C4-2B (cell line): ENCODE measurements at regions not wholly inside any gene's neighbourhood (a gene's known extent, or its start where the extent isn't known, plus 50 kb on each side); places are given as distances from the start of the nearest gene placed in this dataset.

Experiments used
- H3K27ac ChIP-seq: fragments of 450-650 bp; 2 replicates; pipeline ENCODE4 v1.5.1; 2017
- ZFX ChIP-seq: fragments of 450-650 bp; IDR thresholded peaks from 2 replicates; pipeline ENCODE4 v1.6.1; 2017
- TF ChIP-seq, protein P1 (sequence below): fragments of 450-650 bp; conservative IDR thresholded peaks from 2 replicates; pipeline ENCODE4 v1.5.1; 2017; ENCODE audit warnings: mild to moderate bottlenecking

DNA sequence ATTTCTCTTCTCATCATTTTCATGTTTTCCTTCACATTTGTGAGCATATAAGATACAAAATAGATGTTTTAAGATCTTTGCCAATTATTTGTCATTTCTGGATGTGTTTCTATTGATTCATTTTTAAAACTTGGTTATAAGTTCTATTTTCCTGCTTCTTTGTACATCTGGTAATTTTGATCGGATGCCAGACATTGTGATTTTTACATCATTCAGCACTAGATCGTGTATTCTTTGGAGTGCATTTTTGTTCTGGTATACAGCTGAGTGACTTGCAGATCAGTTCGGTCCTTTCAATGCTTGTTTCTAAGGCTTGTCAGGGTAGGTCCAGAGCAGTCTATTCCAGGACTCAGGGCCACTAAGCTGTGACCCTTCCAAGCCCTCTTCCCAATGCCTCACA lies 198.2 kb downstream of the KLF12 start:
- TF ChIP-seq, protein P1, sequence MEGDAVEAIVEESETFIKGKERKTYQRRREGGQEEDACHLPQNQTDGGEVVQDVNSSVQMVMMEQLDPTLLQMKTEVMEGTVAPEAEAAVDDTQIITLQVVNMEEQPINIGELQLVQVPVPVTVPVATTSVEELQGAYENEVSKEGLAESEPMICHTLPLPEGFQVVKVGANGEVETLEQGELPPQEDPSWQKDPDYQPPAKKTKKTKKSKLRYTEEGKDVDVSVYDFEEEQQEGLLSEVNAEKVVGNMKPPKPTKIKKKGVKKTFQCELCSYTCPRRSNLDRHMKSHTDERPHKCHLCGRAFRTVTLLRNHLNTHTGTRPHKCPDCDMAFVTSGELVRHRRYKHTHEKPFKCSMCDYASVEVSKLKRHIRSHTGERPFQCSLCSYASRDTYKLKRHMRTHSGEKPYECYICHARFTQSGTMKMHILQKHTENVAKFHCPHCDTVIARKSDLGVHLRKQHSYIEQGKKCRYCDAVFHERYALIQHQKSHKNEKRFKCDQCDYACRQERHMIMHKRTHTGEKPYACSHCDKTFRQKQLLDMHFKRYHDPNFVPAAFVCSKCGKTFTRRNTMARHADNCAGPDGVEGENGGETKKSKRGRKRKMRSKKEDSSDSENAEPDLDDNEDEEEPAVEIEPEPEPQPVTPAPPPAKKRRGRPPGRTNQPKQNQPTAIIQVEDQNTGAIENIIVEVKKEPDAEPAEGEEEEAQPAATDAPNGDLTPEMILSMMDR, result no peak
- no peak for TF ChIP-seq ZFX
- no peak overlapping the region for H3K27ac ChIP-seq

DNA sequence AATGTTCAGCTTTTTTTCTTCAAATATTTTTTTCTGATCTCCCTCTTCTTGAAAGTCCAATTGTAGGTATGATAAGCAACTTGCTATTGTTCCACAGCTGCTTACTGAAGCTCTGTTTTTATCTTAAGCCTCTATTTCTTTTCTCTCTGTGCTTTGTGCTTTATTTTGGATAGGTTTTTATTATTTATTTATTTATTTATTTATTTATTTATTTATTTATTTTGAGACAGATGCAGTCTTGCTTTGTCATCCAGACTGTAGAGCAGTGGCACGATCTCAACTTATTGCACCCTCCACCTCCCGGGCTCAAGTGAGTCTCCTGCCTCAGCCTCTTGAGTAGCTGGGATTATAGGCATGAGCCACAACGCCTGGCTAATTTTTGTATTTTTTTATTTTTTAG lies 199.4 kb downstream of the KLF12 start:
- no peak for TF ChIP-seq ZFX
- TF ChIP-seq, protein P1, result no peak
- no peak overlapping the region for H3K27ac ChIP-seq

DNA sequence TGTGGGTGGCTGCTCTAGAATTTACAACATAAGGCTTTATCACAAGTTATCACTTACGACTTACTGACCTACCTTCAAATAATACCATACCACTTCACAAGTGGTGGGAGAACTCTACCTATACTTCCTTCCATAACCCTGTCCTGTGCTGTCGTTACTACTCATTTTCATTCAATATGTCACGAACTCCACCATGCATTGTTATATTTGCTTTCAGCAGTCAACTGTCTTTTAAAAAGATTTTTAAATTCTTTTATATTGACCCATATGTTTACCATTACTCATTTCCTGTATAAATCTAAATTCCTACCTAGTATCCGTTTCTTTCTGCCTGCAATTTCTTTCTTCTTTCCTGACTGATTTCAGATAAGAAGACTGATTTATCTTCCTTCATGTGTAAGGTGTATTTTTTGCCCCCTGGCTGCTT lies 200.0 kb downstream of the KLF12 start:
- no peak for TF ChIP-seq ZFX
- TF ChIP-seq, protein P1, result no peak
- no peak overlapping the region for H3K27ac ChIP-seq

DNA sequence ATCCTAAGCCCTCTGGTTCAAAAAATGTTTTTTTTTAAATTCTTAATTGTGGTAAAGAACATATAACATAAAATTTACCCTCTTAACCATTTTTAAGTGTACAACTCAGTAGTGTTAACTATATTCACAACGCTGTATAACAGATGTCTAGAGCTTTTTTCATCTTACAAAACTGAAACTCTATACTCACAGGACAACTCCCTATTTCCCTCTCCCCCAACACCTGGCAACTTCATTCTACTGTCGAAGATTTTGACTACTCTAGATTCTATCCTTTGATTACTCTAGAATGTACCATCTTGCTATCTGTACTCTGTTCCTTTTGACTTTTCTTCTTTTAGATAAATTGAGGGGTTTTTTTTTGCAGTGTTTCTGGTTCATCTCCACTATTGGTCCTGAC lies 200.4 kb downstream of the KLF12 start:
- no peak overlapping the region for H3K27ac ChIP-seq
- TF ChIP-seq, protein P1, result no peak
- TF ChIP-seq ZFX, result no peak

DNA sequence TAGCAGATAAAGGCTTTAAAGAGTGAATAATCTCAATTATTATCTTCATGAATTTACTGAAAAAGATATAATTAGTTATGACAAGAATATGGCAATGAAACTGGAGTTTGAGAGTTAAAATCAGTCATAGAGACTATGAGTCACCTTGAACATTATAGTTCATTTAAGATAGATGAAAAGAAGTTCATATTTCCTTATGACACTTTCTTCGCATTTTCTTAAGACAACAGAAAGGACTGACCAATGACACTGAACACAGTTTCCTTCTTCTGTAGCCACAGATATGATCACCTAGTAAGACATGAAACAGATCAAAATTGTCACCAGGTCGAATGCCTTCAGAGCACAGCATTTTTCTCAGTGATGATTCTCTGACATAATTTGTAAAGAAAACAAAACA lies 202.1 kb downstream of the KLF12 start:
- H3K27ac ChIP-seq, result no peak overlapping the region
- TF ChIP-seq, protein P1, result no peak
- TF ChIP-seq ZFX, result no peak

DNA sequence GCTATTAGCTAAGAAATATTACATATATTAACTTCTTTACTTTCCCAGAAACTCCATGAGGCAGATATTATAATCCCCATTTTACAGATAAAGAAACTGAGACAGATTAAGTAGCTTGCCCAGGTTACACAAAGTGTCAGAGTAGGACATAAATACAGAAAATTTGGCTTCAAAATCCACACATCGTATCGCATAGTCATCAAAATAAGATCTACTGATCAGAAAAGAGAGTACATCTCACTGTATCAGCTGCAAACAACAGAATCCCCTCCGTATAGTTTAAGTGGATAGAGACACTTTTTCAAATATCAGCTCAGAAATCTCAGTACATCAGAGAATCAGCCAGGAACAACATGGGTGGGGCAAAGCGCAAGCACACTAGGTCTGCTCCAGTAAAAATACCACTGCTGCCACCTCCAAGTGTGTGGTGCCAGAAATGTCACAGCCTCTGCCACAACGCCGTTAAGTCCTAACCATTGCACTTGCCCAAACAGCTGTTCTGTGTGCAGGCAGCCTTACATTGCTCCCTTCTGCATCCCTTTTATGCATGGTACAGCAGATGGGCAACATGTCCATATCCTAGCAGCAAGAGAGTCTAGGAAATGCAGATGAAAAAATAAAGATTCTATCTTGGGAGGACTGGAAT lies 204.8 kb downstream of the KLF12 start:
- no peak overlapping the region for H3K27ac ChIP-seq
- TF ChIP-seq, protein P1, result no peak
- no peak for TF ChIP-seq ZFX

DNA sequence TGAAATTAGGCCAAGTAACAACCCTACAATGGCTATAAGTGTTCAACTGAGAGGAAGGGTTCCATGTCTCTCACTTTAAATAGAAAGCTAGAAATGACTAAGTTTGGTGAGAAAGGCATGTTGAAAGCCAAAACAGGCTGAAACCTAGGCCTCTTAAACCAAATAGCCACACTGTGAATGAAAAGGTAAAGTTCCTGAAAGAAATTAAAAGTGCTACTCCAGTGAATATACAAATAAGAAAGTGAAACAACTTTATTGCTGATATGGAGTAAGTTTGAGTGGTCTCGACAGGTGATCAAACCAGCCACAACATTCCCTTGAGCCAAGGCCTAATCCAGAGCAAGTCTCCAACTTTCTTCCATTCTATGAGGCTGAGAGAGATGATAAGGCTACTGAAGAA lies 209.6 kb downstream of the KLF12 start:
- H3K27ac ChIP-seq, result no peak overlapping the region
- no peak for TF ChIP-seq ZFX
- TF ChIP-seq, protein P1, result no peak
